ENCODE measurements at regions not wholly inside any gene's neighbourhood (a gene's known extent, or its start where the extent isn't known, plus 50 kb on each side); places are given as distances from the start of the nearest gene placed in this dataset.
A peak's percentile ranks its signal among the peaks of the same experiment; 100 is the strongest.
"Not testable (repeated sequence)": the region's sequence is repeated elsewhere in the genome, so short reads cannot be mapped to it uniquely, and the experiment has no call there.

DNA sequence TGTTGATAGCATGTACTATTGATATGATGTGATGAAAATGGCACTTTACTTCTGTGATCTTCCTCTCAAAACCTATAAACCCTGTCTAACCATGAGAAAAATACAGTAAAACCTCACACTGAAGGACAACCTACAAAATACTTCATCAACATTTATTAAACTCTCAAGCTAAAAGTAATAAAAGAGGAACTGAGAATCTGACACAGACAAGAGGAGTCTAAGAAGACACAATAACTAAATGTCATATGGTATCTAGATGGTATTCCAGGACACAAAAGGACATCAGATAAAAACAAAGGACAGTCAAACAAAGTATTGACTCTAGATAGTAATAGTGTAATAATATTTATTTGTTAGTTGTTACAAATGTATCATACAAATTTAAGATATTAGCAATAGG, 655.3 kb downstream of the SH3BGRL start:
- no peak for DNase-seq

- no peak for DNase-seq
These were observed 665.0 kb downstream of the SH3BGRL start for GRCh38 chrX:81866873-81867272.

- no peak for DNase-seq
These were observed 667.1 kb downstream of the SH3BGRL start for GRCh38 chrX:81868979-81869378.

- DNase-seq: no peak
These were observed 672.9 kb downstream of the SH3BGRL start for GRCh38 chrX:81874807-81875206.

DNA sequence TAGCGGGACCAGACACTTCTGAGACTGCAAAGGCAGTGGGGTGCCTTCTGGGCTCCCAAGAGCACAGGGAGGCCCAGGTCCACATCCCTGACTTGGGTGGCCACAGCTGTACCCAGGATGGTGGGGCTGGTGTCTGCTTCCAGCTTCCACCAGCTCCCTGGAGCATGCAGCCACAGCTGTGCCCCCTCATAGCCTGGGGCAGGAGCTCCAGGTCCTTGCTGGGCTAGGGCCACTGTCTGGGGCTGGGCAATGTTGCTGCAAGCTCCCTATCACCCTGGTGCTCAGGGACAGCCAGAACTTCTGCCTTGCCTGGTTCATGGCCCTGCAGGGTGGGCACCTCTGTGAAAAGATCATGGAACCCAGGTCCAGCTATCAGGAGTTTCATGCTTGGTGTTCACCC, 673.9 kb downstream of the SH3BGRL start:
- no peak for DNase-seq

DNA sequence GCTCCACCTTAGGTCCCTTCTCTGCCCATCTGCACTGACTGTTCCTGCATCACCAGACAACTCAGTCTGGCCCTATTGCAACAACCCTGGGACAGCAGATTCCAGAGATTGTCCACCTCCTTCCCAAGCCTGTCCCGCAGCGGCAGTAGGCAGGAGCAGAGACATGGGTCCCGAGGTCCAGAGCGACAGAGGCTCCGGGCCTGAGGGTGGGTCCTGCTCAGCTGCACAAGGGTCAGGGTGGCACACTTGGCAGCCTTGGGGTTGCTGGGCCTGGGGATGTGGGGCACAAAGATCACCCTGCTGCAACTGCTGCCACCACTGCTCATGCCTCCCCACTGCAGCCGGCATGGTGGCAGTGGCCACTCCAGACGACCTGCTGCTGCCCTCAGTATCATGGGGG, 674.5 kb downstream of the SH3BGRL start:
- DNase-seq: no peak

DNA sequence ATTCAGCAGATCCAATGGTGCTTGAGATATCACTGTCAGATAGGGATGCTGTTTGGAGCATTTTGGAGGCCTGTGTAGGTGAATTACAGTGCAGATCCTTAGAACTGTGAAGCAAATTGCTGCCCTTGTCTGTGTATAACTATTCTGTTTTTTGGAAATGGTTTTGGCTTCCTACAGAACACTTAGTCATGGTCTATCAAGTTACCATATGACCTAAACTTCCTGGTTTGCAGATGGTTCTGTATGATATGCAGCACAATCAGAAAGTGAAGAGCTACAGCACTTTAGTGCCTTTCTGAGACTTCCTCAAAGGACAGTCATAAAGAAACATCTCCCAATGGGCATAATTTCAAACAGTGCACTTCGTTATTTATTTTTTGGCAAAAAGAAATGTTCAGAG, 688.6 kb downstream of the SH3BGRL start:
- no peak for DNase-seq

GRCh38 chrX:81900522-81900921, 698.6 kb downstream of the SH3BGRL start:
- no peak for DNase-seq

DNA sequence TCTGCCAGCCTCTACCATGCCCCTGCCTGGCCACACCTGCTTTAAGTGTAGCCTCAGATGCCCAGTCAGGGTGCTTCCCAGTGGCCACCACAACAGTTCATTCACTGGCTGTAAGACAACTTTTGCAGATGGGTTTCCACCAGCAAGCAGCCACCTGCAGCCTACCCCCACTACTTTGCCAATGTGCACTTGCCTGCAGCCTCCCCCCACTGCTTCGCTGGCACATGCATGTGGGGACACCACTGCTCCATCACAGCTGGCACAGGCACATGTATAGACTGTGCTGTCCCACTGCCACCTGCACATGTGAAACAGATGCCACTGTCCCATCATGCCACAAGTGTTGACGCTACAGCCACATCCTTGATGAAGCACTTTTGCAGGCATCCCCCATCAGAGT, 723.9 kb downstream of the SH3BGRL start:
- no peak for DNase-seq

- DNase-seq: not testable (repeated sequence)
These were observed 744.0 kb downstream of the SH3BGRL start for GRCh38 chrX:81945911-81946310.

- DNase-seq: no peak
These were observed 755.4 kb downstream of the SH3BGRL start for GRCh38 chrX:81957318-81957717.

- DNase-seq: peak; percentile 50 to 58
These were observed 756.1 kb downstream of the SH3BGRL start for GRCh38 chrX:81957900-81958545.

DNA sequence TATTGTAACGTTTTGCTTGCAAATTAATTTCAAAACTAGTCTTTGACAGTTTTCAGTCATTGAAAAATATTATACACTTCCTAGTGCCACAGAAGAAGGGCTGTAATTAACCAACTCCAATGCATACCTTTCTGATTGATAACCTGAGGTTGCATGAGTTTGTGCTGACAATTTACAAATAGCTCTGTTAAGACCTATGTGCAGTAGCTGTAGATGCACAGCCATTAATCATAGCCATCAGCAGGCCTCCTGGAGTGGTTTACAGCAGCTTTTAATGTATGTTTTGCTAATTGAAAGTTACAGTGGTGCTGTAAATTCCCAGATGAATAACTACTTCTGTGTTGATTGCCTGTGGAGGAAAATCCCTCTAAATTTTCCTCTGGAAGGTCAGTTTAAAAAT, 758.1 kb downstream of the SH3BGRL start:
- DNase-seq: no peak

GRCh38 chrX:81974413-81974812, 772.5 kb downstream of the SH3BGRL start:
- not testable (repeated sequence) for DNase-seq

GRCh38 chrX:81979806-81980515, 778.1 kb downstream of the SH3BGRL start:
- no peak for DNase-seq

DNA sequence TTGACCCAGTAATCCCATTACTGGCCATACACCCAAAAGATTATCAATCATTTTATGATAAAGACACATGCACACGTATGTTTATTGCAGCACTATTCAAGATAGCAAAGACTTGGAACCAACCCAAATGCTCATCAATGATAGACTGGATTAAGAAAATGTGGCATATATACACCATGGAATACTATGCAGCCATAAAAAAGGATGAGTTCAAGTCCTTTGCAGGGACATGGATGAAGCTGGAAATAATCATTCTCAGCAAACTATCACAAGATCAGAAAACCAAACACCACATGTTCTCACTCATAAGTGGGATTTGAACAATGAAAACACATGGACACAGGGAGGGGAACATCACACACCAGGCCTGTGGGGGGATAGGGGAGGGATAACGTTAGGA, 785.3 kb downstream of the SH3BGRL start:
- DNase-seq: not testable (repeated sequence)

DNA sequence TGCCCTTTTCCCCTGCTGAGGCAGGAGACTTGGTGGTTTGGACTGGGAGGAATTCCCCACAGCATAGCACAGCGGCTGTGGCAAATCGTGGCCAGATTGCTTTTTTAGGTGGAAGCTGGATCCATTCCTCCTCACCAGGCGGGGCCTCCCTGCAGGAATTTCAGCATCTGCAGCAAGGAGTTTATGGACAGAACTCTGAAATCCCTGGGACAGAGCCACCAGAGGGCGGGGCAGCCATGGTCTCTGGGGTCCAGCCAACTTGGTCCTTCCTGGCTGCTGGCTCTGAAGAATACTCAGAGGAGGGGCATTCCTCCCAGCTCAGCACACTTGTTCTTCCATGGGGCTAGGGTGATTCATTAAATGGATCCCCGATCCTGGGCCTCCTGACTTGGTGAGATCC, 794.3 kb downstream of the SH3BGRL start:
- no peak for DNase-seq

GRCh38 chrX:82029571-82030218, 827.8 kb downstream of the SH3BGRL start:
- no peak for DNase-seq

DNA sequence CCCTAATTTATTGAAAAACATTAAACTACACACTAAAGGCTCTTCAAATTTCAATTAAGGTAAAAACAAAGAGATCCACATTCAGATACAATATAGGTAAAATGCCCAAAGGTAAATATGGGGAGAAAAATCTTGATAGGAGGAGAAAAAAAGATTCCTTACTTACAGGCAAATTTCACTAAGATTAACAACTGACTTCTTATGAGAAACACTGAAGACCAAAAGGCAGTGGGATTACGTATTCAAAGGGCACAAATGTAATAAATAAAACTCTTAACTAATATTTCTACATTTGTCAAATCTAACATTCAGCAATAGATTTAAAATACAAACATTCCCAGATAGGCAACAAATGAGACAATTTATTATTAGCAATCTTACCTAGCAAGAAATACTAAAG, 829.3 kb downstream of the SH3BGRL start:
- DNase-seq: no peak

GRCh38 chrX:82038793-82039192, 836.9 kb downstream of the SH3BGRL start:
- DNase-seq: no peak

- DNase-seq: no peak
These were observed 839.1 kb downstream of the SH3BGRL start for GRCh38 chrX:82041034-82041433.

DNA sequence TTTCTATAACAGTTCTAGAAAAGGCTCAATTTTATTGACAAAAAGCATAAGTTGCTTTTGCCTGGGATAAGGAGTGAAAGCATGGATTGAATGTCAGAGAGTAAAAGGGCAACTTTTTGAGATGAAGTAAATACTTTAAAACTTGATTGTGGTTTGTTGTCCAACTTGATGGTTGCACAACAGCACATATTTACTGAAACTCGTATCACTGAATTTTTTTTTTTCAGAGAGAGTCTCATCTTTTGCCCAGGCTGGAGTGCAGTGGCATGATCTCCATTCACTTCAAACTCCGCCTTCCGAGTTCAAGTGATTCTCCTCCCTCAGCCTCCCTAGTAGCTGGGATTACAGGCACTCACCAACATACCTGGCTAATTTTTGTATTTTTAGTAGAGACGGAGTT, 856.8 kb downstream of the SH3BGRL start:
- DNase-seq: no peak

- no peak for DNase-seq
These were observed 869.0 kb downstream of the SH3BGRL start for GRCh38 chrX:82070948-82071347.

- peak in 1 of 2 experiments; percentile 6 for DNase-seq
These were observed 879.1 kb downstream of the SH3BGRL start for GRCh38 chrX:82081027-82081426.

Data from NCI-H2081 (cell line).